HK-2 (cell line): ENCODE measurements at regions not wholly inside any gene's neighbourhood (a gene's known extent, or its start where the extent isn't known, plus 50 kb on each side); places are given as distances from the start of the nearest gene placed in this dataset.

Experiments
- DNase-seq: peaks from one replicate; pipeline ENCODE4 v3.0.0-alpha.2; 2018; ENCODE audit not compliant: unreplicated experiment

DNA sequence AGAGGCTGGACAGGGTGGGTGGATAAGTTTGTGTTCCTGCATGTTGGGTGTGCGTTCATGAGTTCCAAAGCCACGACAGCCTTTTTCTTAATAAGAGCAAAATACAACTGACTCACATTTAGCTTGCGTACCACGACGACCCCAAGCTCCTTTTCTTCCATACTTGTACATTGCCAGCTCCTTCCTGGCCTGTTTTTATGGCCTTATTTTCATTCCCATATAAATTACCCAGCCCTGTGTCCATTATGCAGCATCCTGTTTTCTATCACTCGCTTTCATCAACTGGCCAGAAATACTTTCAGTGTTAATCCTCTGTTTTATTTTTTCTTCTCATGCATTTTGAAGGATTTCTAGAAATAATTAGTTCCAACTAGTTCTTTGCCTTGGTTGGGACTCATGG lies 499.1 kb downstream of the FOXO1 start:
- no peak for DNase-seq

DNA sequence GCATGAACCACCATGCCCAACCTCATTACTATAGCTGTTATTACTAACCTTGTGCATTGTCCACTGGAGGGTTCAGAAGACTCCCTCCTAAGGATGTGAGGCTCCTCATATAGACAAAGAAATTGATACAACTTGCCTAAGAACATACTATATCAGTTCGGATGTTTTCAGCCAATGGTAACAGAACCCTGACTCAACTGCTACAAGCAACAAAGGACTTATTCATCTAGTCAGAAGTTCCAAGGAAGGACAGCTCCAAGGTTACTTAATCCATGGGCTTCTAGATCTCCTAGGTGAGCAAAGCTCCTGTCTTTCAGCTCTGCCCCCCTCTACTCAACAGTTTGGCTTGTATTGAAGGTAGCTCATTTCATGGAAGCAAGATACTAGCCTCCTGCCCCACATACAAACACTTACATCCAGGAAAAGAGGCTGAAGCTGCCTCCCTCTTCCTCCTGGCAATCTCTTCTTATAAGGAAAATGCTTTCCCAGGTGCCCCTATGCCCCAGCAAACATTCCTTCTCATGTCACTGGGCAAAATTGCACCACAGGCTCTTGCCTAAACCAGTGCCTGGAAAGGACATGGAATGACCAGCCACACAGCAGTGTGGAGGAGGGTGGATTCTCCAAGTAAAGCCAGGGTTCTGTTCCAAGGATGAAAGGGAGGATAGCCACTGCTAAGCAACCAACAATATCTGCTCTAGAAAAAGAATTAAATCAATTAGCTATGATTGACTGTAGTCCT lies 497.8 kb downstream of the FOXO1 start:
- DNase-seq: no peak

DNA sequence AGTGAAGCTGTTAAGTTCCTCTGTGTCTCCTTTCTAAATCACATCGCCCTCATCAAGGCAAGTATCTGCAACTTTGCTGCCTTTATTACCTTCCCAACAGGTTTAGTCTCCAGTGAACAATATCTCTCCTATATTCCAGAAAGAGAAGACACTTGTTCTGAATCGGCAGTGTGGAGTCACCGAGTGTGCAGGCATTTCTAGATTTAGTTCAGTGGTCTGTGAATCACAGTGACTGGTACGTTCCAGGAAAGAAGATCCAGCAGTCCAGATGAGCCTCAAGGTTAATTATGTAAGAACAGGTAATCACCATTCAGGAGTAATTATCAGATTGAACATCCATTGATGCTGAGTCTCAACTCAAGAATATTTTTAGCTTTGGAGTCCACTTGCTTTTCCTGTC lies 497.0 kb downstream of the FOXO1 start:
- DNase-seq: no peak

- DNase-seq: no peak
These were observed 496.4 kb downstream of the FOXO1 start for GRCh38 chr13:40170091-40170490.

DNA sequence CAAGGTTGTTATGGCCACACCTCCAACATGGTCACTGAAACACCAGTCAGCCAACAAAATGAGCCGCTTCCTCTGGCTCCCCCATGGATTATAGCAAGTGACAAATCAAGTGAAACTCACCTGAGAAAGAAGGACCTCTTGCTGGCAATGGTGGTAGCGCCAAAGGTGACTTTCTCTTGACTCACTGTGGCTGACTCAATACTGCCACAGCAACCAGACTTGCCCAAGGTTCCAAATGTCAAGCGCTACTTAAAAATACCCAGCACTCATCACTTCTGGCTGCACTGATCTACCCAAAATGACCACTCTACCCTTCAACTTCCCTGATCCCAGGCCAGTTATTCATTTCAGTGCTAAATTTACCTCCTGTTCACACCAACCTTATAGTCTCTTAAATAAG lies 495.5 kb downstream of the FOXO1 start:
- DNase-seq: no peak

DNA sequence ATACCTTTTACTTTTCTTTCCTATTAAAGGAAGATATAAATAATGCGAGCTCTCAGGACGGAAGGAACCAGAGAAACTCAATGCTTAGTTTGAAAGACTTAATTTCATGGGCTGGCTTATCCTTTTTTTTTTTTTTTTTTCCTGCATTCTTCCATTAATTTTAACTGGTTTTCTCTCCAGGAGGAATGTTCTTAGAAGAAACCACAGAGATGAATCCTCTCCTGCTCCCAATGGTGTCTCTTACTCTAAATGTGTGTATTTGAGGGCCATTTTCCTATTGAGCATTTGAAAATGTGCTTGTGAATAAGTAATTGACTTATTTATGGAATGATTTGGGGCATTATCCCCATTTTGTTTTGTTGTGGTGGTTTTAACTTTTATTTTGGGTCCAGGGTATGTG lies 494.9 kb downstream of the FOXO1 start:
- DNase-seq: no peak

DNA sequence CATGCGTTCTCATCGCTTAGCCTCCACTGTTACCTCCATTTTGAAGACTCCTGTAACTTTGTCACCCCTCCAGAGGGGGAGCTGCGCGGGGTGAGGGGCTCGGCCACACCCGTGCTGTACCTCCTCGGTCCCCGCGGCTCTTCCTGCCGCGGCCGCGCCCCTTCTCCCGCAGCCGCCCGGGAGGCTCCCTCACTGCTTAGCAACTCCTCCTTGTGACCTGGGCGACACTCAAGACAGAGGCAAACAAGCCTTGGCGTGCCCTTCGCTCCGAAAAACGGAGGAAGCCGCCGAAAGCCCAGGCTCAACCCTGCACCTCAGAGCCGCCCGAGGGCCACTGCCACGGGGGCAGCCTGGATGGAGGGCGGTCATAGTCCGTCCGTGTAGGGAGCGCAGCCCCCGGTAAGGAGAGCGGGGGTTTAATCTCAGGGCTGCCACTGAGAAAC lies 494.3 kb downstream of the FOXO1 start:
- DNase-seq: no peak

DNA sequence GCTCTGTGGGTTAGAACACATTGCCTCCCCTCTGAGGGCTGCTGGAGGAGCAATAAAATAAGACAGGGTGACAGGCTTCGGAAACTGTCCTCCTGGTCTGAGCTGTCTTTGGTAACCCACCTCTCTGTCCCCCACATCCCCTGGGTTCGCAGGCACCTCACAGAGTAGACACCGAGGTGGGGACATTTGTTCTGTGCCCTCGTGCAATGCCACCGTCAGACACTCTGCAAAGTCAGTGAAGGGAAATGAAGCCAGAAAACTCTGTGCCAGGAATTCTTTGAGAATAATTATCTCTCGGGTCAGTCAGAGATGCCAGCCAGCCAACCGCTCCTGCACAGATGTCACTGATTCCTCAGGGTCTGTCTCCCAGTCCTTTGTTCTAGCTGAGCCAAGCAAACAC lies 493.6 kb downstream of the FOXO1 start:
- DNase-seq: no peak

DNA sequence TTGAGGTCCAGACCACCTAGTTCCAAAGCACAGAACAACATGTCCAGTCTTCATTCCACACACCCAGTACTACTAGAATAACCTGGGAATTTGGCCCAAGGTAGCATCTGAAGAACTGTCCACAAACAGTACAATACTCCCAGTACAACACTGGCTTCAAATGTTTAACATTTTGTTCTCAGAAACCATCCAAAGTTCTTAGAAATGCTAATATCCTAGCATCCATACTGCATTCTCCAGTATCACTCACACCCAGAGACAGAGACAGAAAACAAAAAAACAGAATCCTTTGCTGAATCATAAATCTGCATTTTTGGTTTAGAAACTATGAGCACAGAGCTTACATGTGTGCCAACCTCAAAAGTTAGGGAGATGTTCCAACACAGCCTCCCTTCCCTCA lies 490.8 kb downstream of the FOXO1 start:
- DNase-seq: no peak

GRCh38 chr13:40176242-40176641 lies 490.2 kb downstream of the FOXO1 start:
- no peak for DNase-seq

DNA sequence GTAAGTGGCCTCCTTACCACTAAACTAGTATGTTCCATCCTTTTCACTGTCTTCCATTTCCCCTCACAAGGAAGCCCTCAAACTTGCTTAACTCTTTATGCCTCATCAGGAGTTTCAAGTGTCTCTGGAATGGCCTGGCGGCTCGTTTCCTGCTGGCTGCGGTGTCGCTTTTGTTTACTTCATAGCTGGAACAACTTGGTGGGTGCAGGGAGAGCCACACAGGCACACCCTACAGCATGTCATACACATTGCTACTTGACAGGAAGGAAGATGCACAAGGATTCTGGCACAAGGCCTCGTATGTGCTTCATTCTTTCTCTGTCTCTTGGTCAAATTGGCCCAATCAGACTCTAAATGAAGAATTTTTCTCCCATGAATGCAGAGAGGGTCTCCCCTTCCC lies 488.3 kb downstream of the FOXO1 start:
- no peak for DNase-seq

DNA sequence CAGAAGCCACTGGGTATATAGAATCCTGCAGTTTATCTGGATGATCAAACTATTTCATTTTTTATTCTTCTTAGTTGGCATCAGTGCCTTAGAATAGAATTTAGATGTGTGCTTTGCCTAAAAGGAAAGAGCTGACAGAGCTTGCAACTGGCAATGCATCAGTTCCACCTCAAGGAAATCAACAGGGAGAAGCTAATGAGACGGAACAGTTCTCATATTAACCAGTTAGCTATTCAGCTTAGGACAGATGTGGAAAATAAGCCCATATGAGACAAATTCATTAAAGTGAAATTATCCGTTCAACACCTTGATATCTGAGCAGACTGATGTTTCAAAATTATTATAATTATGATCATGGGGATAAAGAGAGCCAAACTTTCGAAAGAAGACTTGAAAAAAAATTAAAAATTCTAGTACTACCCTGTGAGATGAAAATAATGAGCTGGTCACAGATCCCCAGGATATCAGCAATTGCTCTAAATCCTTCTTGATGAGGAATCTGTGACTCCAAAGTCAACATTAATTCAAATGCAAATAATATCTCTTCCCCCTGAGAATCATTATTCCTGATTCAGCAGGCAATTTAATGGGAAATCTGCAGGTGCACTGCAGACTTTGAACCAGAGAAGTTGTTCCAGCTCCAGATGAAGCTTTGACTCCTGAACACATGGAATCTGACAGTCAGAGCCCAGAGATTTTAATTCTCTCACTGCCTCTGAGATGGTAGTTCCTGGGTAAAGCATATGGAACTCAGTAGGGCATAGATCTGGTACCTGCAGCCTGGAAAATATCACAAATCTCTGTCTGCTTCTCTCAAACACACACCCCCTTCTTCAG lies 486.8 kb downstream of the FOXO1 start:
- no peak for DNase-seq

DNA sequence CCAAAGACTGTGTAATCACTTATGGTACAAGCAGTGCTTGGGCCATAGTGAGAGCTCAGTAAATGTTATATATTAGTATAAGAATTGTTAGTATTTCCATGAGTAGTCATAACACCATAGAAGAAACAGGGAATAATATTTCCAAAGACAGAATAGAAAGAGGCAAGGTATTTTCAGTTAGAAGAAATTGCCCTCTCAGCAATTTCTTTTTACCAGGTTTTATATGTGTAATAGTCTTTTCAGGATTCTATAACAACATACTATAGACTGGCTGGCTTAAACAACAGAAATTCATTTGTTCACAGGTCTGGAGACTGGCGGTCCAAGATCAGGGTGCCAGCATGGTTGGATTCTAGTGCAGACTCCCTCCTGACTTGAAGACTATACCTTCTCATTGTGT lies 485.7 kb downstream of the FOXO1 start:
- DNase-seq: no peak

DNA sequence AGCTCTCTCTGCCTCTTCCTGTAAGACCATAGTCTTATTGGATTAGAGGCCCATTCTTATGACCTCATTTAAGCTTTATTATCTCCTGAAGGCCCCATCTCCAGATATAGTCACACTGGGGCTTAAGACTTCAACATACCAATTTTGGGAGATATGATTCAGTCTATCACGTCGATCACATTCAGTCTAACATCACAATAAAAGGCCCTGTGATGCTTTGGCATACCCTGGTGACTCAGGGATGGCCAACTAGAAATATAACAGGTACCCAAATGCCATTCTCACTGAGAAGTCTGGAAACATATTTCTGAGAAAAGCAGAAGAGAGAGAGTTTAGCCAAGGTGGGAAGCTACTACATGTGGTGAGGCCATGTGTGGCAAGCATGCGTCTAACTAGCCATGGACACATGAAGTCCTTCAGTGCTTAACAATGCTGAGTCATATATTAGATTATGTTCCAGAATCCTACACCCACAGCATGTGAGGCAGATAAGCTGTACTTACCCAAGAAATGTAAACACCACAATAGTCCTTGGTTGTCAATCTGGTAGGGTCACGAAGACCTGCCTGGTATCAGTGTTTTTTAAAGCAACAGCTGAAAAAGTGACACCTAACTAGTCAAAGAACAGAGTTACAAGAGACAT lies 485.1 kb downstream of the FOXO1 start:
- DNase-seq: no peak

- DNase-seq: no peak
These were observed 483.9 kb downstream of the FOXO1 start for GRCh38 chr13:40182591-40182990.

DNA sequence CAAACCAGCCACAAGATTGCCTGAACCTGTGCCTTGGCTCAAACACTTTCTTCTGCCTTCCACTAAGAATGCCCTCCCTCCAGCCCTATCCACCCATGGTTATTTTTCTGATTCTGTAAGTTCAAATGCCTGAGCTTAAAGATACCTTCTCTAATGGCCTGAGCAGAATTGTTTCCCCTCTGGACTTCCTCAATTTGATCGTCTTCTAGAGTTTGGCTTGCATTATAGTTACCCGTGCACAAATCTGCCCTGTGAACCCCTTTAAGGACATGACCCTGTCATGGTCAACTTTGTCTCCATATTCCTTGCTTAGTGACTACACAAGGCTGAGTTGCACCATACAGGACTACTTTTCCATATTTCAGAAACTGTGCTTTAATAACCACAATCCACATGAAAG lies 481.0 kb downstream of the FOXO1 start:
- DNase-seq: no peak

DNA sequence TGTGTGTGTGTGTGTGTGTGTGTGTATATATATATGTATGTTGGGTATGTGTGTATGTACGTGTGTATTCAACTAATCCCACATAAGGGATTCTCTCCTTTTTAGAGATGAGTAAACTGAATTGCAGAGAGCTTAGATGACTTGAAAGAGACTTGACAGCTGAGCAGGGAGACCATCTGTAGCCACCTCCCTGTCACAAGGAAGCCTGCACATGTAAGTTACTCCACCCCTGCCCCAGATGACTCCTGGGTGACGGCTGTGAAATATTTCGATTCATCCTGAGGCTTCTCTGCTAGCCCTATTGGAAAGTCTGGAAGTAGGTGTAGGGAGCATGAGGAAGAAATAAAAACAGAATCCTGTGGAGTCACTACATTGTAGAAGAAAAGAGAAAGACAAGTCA lies 480.4 kb downstream of the FOXO1 start:
- DNase-seq: no peak

GRCh38 chr13:40186626-40187323 lies 479.7 kb downstream of the FOXO1 start:
- DNase-seq: no peak

- DNase-seq: no peak
These were observed 479.1 kb downstream of the FOXO1 start for GRCh38 chr13:40187324-40187795.

GRCh38 chr13:40187841-40188591 lies 478.4 kb downstream of the FOXO1 start:
- no peak for DNase-seq

DNA sequence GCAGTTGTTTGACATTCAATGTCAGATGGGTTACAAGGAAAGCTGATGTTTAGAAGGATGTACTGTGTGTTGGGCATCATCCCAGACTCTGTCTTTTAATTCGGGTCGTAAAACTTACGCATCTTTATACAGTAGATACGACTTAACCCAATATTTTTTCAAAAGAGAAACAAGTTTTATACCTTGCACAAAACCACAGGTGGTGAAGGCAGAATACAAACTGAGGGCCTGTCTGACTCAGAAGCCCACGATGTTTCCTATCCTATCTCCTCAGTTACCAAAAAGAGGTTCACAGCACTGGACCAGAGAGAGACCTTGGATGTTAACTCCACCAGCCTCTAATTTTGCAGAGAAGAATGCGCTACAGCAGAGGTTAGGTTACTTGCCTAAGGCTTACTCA lies 477.0 kb downstream of the FOXO1 start:
- DNase-seq: no peak
